ENCODE measurements at regions not wholly inside any gene's neighbourhood (a gene's known extent, or its start where the extent isn't known, plus 50 kb on each side); places are given as distances from the start of the nearest gene placed in this dataset.
"Not testable (repeated sequence)": the region's sequence is repeated elsewhere in the genome, so short reads cannot be mapped to it uniquely, and the experiment has no call there.

GRCh38 chr10:84632866-84633265 is 304.5 kb downstream of the CCSER2 start:
- no peak for DNase-seq (ENCODE audit: low read depth)

DNA sequence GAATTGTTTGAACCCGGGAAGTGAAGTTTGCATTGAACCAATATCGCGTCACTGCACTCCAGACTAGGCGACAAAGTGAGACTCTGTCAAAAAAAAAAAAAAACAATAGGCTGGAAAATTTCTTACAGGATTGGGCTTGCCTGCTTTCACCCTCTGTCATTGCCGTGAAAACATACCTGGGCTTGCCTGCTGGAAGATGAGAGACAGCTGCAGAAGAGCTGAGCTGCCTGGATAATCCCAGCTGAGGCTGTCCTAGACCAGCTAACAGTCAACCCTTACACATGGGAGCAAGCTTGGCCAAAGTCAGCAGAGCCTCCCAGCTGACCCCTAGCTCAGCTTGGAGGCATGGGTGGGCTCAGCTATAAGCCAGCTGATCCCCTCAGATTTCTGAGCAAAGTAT is 306.2 kb downstream of the CCSER2 start:
- no peak for DNase-seq (ENCODE audit: low read depth)

- DNase-seq (ENCODE audit: low read depth), result not testable (repeated sequence)
Observed at GRCh38 chr10:84650628-84651027, 322.2 kb downstream of the CCSER2 start.

DNA sequence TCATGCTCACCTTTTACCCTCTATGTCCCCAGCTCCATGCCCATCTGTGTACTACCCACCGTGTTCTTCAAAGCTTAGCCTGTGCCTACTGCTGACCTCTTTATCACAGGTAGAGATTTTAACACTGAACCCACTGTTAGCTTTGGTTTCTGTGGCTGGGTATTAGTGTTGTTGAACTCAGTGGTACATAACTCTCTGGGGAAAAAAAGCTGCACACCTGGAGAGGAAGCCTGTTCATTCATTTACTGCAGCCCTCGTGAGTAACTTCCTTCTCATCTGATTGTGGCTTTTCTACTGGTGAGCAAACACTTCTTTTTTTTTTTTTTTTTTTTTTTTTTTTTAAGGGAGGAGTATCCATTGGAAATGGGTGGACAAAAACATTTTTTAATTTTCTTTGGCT is 326.3 kb downstream of the CCSER2 start:
- no peak for DNase-seq (ENCODE audit: low read depth)

GRCh38 chr10:84659027-84659426 is 330.6 kb downstream of the CCSER2 start:
- no peak for DNase-seq (ENCODE audit: low read depth)

DNA sequence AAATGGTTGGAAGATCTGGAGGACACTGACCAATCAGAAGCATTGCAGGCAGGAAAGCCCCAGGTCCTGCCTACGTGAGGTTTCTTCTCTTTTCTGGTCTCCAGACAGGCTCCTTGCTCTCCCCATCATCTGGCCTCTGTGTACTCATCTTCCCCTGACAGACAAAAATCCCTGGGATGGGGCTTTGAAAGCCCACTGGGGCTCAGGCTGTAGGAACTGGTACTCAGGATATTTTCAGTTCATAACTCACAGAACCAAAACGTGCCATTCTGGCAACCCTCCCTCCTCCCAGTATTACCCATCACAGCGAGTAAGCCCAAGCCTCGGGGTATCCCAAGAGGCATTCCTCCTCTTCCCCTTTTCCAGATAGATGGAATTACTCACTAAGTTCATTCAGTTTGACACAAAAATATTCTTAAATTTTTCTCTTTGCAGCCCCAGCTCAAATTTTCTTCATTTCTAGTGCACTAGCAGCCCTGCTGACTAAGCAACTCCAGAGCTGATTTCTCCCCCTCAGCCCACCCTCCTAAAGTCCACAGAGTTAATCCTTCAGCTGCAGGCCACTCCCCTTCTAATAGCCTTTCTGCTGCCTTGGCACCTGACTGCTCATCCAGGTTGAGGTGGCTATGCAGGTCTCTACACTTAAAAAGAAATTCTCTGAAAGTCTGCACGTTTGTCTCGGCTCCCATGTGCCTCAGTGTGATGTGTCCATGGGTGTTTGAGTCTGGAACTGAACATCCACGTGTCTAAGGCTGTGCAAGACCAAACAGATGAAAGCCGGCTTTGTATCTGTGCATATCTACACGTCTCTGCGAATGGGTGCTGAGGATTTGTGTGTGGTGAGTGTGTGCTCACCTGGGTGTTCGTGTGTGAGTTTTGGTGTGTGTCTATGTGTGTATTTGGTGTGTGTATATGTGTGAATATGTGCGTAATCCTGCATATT is 331.4 kb downstream of the CCSER2 start:
- no peak for DNase-seq (ENCODE audit: low read depth)

- DNase-seq (ENCODE audit: low read depth), result no peak
Observed at GRCh38 chr10:84660450-84661159, 332.2 kb downstream of the CCSER2 start.

DNA sequence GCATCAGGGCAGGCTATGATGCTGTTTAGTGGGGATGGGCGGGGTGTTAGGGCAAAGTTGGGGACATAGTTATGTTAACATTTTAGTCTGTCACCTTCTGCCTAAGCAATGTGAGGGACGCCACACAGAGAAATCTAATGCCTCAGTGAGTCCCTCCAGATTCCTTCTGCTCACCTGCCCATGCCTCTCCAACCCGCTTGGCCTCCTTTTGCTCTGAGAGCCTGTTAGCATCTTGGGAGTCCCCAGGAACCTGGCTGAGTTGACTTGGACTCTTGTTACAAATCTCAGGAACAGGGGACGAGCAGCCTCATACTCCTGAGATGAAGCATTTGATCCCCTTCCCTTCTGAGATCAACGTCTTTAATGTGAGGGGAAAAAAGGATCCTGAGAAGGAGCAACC is 336.8 kb downstream of the CCSER2 start:
- DNase-seq (ENCODE audit: low read depth), result no peak

- DNase-seq (ENCODE audit: low read depth), result no peak
Observed at GRCh38 chr10:84665883-84666463, 337.6 kb downstream of the CCSER2 start.

DNA sequence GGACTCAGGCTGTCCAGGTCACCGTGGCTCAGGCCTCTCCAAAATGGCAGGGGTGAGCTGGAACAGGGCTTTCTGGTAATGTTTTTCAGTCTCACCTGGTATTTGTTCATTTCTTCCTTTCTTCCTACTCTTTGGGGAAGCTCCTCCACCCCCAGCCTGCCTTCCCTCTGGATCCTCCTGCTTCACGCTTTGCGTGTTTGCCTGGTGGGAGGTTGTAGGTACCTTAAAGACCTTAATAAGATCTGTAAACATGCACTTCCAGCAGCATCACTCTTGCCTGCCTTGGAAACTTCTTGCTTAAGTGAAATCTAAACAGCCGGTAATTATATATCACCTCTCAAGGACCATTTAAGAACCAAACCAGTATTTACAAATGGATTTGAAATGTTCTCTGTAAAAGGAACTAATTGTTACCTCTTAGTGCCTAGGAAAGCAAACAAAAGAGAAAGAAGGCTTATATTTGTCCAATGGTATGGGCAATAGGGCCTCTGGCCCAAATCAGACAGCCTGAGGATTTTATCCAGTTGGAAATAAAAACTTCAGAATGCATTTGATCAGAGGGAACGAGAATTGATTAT is 339.9 kb downstream of the CCSER2 start:
- DNase-seq (ENCODE audit: low read depth), result no peak

GRCh38 chr10:84675060-84675459 is 346.7 kb downstream of the CCSER2 start:
- DNase-seq (ENCODE audit: low read depth), result no peak

DNA sequence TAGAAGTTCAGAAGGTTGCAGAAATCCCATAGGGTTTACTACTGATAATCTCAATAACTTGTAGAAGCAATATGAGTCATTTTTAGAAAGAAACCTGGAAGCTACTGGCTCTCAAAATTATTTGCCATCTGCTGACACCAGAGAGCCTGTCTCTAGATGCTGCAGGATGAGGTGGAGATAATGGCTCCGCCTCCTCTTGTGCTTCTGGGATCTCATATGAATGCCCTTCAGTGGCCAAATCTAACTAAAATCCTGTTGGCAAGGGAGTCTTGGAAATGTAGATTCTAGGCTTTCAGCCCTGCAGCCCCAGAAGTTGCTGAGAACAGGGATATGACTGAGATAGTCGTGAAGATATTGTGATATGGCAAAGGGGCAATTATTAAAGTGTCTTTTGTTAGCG is 348.1 kb downstream of the CCSER2 start:
- no peak for DNase-seq (ENCODE audit: low read depth)

GRCh38 chr10:84681781-84682180 is 353.4 kb downstream of the CCSER2 start:
- DNase-seq (ENCODE audit: low read depth), result no peak

DNA sequence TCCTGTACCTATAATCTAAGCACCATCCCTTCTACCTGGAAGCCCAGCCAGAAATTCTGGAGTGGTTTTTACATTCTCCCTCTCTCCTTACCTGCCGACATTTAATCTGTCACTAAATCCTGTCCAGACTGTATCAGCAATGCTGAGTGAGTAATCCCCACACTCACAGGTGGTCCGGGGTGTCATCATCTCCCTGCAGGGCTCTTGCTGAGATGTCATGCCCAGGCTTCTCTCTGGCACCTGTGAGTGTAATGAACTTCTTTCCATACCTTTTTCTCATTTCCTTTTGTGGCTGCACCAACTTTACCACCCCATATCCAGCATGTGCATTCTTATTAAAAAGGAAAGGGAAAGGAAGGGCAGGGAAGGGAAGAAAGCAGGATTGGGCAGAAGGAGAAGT is 355.2 kb downstream of the CCSER2 start:
- DNase-seq (ENCODE audit: low read depth), result no peak

- DNase-seq (ENCODE audit: low read depth), result no peak
Observed at GRCh38 chr10:84683980-84684740, 355.8 kb downstream of the CCSER2 start.

DNA sequence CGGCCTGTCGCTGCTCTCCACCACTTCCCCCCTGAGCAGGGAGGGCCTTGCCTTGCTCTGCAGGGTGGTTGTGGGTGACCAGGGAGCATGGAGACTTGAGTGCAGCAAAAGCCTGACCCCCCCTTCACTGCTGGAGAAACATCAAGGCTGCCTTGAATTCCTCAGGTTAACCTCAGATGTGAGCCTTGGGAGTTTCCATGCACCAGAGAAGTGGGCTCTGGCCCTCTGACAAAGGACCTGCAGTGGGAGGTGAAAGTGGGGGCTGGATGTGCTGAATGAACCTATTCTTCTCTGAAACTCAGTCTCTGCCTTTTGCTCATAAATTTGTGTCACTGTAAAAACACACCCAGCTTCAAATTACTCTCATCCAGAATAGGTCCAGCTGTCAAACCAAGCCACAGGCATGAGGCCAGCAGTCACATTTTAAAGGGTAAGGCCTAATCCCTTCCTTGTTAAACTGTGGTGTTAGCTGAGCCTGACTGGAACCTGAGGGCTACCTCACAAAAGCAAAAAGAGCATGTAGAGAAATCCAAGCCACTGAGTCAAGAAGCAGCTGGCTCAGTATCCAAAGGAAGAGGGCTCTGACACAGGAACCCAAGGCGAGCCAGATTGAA is 356.8 kb downstream of the CCSER2 start:
- DNase-seq (ENCODE audit: low read depth), result no peak

DNA sequence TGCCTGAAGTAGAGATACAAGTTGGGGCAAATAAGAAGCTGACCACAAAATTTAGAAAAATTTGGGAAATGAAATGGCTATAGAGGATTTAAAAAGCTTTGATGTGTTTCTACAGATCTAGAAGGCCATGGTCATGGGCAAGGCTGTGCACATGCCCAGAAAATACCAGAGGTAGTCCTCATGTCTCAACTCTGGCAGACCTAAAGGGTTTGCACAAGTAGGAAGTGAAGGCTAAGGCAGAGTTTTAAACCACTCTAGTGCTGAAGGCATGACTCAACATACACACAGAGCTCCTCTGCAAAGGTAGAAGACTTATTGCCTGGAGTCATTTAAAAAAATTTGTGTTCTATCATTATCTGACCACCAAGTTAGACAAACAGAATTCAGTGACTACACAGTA is 364.6 kb downstream of the CCSER2 start:
- no peak for DNase-seq (ENCODE audit: low read depth)

DNA sequence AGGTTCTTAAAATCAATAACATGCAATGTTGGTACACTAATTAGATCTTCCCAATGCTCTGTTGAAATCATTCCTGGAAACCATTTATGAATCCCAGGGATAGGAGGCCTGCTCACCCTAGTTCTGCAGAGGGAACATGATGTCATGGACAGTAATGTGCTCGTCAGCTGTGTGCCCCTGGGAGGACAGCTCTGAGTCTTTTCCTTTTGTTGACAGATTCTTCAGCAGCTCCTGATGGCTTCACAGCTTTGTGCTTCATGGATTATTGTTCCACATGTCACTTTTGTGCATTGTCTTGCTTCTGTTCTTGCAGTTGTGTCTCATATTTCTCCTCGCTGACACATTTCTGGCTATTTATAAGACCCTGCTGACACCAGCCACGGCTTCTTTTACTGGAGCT is 367.5 kb downstream of the CCSER2 start:
- no peak for DNase-seq (ENCODE audit: low read depth)

DNA sequence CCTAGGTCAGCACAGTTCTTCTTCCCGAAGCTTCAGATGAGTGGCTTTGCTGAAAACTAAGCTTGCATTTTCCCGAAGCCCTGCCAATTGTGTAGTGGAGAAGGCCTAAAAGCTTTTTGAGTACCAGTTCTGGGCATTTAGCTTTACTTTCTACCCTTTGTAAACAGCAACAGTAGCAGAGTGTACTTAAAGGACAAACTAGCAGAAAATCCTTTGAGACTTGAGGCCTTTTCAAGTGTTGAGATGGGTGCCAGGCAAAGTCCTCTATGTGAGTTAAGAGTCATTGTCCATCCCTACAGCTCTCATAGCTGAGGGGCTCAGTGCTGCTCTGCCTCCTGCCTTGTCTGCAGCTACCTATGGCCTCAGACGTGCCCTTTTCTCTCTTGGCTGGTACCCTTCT is 368.2 kb downstream of the CCSER2 start:
- no peak for DNase-seq (ENCODE audit: low read depth)

DNA sequence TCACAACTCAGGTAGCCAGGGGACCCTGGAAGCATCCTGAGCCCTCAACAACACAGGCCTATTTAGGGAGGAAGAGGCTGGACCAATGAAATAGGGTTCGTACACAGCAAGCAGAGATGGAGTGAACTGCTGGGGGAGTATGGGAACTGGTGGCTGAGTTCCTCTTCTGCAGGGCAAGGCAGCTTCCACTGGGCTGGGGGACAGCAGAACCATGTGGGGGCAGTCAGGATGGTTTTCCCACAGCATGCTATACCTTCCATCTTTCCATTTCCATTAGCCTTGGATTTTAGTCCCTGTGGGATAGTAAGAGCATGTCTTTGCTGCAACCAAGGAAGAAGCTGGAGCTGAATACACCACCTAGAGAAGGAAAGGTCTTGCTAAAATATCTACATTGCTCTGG is 370.6 kb downstream of the CCSER2 start:
- DNase-seq (ENCODE audit: low read depth), result no peak

- DNase-seq (ENCODE audit: low read depth), result no peak
Observed at GRCh38 chr10:84700668-84701369, 372.4 kb downstream of the CCSER2 start.
